Central memory CD4-positive, alpha-beta T cell (primary cell): ENCODE measurements at regions not wholly inside any gene's neighbourhood (a gene's known extent, or its start where the extent isn't known, plus 50 kb on each side); places are given as distances from the start of the nearest gene placed in this dataset.

Experiments used
- DNase-seq: peaks from one replicate; pipeline ENCODE4 v3.0.0; 2022

DNA sequence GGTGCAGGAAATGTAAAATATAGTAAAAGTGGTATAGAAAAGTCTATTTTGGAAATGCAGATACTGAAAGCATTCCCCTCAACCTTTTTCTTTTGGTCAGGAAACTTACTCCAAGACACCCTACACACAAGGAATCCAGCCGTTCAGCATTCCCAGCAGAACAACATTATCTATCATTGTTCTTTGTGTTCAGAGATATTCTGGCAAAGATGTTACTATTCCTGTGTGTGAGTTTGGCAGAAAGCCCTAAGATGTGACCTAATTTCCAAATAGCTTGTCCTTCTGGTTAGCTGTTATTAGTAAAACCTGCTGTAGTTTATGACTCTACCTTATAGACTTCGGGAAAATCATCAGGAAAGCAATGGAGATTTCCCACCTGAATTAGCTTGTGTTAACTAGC, 78.1 kb upstream of the PELI1 start:
- no peak for DNase-seq

DNA sequence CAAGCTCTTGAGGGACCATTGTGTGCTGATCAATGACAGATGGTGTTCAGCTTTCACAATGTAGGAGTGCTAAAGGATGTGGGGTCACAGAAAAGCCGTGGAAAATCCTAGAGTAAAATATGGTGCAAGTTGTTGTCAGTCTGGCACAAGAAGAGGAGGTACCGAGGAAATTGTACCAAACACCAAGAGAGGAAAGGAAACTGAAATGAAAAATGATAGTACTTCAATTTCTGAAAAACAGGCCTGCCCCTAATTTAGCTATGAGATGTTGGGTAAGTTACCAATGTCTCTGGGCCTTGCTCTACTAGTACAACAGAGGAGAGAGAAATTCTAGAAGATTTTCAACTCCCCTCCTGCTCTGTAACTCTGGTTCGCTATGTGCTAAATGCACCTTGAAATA, 78.8 kb upstream of the PELI1 start:
- no peak for DNase-seq

DNA sequence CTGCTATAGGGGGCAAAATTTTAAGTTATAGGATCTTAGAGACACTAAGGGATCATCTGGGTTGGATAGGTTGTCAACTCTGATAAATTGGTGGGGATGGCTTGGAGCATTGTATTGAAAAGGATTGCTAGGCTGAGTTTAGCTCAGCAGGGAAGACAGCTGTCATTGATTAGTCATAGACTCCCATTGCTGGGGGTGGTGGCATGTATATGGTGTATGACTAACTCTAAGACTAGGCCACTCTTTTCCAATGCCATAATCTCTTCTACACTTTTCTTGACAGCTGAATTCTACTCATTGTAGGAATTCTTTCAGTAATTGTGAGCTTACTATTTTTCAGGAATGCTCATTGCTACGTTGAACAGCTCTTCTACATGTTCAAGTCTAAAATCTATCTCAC, 81.3 kb upstream of the PELI1 start:
- DNase-seq: no peak

- no peak for DNase-seq
These were observed 82.4 kb upstream of the PELI1 start for GRCh38 chr2:64226611-64227010.

- no peak for DNase-seq
These were observed 83.4 kb upstream of the PELI1 start for GRCh38 chr2:64227603-64228125.

- peak; percentile 34 for DNase-seq
These were observed 84.0 kb upstream of the PELI1 start for GRCh38 chr2:64228126-64228678.

DNA sequence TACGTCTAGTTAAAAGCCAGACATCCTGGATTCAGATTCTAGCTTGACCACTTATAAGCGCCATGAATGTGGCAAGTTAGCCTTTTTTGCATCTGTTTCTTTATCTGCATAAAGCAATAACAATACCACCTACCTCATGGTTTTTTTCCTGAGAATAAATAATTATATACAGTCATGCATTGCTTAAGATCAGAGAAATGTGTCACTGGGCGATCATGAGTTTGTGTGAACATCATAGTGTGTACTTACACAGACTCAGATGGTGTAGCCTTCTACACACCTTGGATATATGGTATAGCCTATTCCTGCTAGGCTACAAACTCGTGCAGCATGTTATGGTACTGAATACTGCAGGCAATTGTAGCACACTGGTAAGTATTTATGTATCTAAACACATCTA, 84.7 kb upstream of the PELI1 start:
- no peak for DNase-seq

GRCh38 chr2:64230540-64230939, 86.3 kb upstream of the PELI1 start:
- DNase-seq: no peak

- no peak for DNase-seq
These were observed 88.0 kb upstream of the PELI1 start for GRCh38 chr2:64232266-64232665.

GRCh38 chr2:64233376-64233922, 89.2 kb upstream of the PELI1 start:
- DNase-seq: no peak

GRCh38 chr2:64234150-64234549, 89.9 kb upstream of the PELI1 start:
- no peak for DNase-seq

- DNase-seq: no peak
These were observed 90.6 kb upstream of the PELI1 start for GRCh38 chr2:64234785-64235184.

DNA sequence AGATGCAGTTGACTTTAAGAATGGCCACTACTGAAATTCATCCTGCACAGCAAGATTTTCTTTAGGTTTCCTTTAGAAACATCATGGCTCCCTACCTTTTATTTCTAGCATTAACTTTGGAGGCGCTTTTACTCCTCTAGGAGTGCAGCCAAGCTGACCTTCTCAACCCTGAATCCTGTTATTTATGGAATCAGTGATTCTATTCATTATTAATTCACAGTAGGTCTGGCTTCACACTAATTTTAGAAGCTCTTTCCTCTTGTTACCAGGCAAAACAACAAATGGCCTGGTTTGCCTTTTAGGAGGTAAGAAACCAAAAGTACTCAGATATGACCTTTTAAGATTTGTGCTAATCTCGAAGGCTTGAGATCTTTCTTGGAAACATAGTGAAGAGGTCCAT, 93.0 kb upstream of the PELI1 start:
- no peak for DNase-seq

- DNase-seq: no peak
These were observed 94.6 kb upstream of the PELI1 start for GRCh38 chr2:64238799-64239198.

DNA sequence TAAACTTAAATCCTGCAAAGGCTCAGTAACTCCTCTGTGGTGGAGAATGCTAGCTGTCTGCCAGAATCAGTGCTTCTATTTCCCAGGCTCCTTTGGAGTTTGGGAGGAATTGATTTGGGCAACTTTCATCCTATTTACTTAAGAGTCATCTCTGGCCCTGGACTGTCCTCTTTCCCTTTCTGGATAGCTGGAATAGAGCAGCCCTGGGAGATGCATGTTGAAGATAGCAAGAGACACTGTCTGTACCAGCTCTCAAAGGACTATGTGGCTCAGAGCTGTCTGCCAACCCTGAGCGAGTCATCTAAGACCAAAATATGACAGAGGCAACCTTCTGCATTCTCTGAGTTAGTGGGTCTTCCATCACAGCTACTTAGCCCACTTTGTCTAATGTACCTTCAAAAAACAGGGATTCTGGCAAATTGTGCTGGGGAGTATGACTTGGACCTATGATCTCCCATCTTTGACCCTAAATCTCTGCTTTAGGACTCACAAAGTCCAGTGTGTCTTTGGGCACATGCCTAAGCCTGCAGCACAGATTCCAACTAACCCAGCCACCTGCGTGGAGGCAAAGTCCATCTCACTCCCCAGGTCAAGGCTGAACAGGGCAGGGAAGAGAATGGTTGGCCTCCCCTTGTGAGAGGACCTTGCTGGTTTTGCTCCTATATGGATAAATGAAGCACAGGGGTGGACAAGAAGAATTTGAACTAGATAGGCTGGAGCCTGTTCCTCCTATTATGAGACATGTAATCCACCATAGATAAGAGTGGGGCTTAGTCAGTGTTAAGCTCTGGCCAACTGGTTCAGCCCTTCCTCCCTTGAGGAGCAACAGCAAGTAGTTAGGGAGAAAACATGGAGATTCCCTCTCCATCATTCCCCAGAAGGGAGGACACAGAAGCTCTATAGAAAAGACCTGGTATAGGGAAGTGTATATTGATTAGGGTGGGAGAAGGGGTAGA, 99.1 kb upstream of the PELI1 start:
- DNase-seq: no peak

- no peak for DNase-seq
These were observed 99.8 kb upstream of the PELI1 start for GRCh38 chr2:64244037-64244416.

DNA sequence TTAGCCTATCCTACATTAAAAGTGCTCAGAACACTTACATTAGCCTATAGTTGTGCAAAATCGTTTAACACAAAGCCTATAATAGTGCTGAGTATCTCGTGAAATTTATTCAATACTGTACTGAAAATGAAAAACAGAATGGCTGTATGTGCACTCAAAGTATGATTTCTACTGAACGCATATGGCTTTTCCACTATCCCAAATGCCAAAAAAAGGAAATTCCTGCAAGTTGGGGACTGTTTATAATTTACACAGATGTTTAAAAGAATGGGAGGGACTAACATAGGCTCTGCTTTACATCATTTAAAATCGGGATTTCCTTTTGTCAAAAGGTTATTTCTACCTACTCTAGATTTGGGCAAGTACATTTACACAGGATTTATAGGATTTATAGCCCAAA, 101.4 kb upstream of the PELI1 start:
- no peak for DNase-seq

DNA sequence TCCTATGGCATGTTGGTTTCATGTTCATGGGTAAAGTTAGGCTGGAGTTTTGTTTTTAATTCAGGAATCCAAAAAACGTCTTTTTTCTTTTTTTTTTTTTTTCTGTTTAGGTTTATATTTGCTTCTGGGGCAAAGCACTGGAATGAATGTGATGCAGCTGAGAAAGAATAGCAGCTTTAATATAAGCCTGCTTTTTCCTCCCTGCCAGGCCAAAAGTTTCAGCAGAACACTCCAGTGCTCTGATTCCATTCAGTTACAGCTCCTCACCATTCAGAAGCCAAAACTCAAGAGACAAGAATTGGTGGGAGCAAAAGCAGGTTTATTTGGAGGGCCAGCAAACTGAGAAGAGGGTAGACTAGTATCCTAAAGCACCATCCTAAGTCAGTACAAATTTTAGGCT, 102.7 kb upstream of the PELI1 start:
- DNase-seq: no peak

GRCh38 chr2:64249426-64249825, 105.2 kb upstream of the PELI1 start:
- no peak for DNase-seq

DNA sequence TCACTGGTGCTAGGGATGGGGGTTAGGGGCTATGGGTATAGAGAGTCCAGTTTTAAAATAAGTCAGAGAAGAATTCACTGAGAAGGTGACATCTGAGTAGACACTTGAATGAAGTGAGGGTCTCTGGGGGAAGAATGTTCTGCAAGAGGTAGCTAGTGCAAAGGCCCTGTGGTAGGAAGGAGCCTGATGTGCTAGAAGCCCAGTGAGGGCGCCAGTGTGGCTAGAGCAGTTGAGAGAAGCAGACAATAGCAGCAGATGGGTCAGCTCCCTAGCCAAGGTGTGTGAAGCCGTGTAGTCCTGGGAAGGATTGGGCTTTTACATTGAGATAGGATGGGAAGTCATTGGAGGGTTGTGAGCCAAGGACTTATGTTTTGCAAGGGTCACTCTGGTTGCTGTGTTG, 105.8 kb upstream of the PELI1 start:
- DNase-seq: no peak

DNA sequence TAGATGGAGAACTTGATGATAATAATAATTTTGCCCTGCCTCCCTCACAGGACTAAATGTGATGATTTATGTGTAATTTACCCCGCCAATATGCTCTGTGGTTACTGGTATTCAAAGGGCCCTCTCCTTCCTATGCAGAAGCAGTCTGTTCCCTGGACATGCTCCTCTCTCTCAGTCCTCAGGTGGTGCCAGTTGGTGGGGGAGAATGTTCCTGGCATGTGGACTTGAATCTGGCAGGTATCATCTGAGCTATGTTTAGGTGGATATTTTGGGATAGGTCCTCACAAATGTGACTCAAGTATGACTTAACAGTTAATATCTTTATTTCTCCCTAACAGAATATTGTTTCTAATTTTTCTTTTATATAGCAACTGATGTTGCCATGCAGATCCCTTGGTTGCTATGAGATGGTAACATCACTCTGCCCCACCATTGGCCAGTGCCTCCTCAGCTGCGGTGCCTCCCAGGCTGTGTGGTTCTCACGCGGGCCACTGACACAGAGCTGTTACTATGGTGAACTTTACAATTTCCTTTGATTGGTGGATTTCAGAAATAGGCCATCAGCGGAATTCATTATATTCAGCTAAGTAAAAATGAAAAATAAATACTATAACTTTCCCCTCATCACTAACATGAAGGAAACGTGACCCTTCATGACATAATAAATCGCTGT, 106.7 kb upstream of the PELI1 start:
- DNase-seq: no peak

DNA sequence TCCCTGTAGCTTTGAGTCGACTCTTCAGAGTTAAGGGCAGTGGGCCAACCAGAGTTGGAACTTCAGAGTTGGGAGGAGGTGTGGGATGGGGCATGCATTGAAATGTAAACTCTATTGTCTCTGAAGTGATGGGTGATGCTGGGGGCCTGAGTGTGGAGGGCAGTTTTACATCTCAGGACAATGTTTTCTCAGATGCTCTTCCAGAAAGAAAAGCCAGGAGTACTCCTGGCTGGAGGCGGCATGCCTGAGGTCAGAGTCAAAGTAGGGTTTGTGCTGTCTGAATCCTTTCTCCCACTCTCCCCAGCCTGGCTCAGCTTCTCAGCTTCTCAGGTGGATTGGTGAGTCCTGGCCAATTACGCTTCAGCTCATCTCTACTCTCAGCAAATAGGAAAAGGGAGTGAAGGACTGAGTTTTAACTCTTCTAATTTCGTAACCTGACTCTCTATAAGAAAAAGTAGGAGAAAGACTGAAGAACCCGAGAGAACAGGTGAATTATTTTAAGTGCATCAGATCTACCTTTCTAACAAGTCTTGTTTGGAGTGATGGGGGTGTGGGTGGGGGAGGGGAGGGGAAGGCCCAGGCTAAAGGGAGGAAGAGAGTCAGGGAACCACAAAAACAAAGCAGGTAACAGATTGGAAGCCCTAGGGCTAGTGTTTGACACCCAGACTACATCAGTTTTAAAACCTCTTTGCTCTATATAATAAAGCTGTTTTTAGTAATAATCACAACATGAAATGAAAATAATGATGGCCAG, 107.5 kb upstream of the PELI1 start:
- no peak for DNase-seq
